IMR-90 (cell line): ENCODE measurements at regions not wholly inside any gene's neighbourhood (a gene's known extent, or its start where the extent isn't known, plus 50 kb on each side); places are given as distances from the start of the nearest gene placed in this dataset.

Experiments
- ATAC-seq: fragments of 200-7000 bp; cut with Tn5 transposase; 2 replicates; pipeline ENCODE4 v1.9.1; 2020; ENCODE audit warnings: low read depth, mild to moderate bottlenecking, moderate library complexity
- BruUV-seq: library from RNA; stranded (reverse); fragments of 400-500 nt; replicated peaks from 2 replicates; lab custom pipeline; 2021; lab: Mats Ljungman, UMichigan
- CTCF ChIA-PET: fragments of 300-600 bp; formaldehyde crosslinking; extraction: SDS; loops from one replicate; lab custom pipeline; 2021; ENCODE audit warnings: antibody characterized with exemption; lab: Yijun Ruan, JAX
- POLR2A ChIA-PET: fragments of 300-600 bp; sonication (Branson Sonifier 250); formaldehyde crosslinking; loops from one replicate; lab custom pipeline; 2022; ENCODE audit warnings: antibody characterized with exemption; ENCODE audit not compliant: unreplicated experiment; lab: Charles Lee
- DNase-seq: peaks from one replicate; pipeline ENCODE4 v3.0.0; 2013
- H2AFZ ChIP-seq: replicated peaks from 2 replicates; pipeline ENCODE3; 2013; ENCODE audit warnings: low read length, mild to moderate bottlenecking; ENCODE audit not compliant: poor library complexity
- H2AK5ac ChIP-seq: 2 replicates; pipeline ENCODE4 v1.6.1; 2013; ENCODE audit warnings: low read depth, low read length, inconsistent platforms
- H2AK9ac ChIP-seq: replicated peaks from 2 replicates; pipeline ENCODE3; 2013; ENCODE audit warnings: mild to moderate bottlenecking, low read depth, low read length, moderate library complexity; ENCODE audit not compliant: poor library complexity
- H2BK120ac ChIP-seq: 2 replicates; pipeline ENCODE4 v1.6.1; 2013; ENCODE audit warnings: low read depth, low read length, inconsistent platforms
- H2BK15ac ChIP-seq: 3 replicates; pipeline ENCODE4 v1.6.1; 2013; ENCODE audit warnings: low read depth, low read length, inconsistent platforms
- H2BK20ac ChIP-seq: 2 replicates; pipeline ENCODE4 v1.6.1; 2013; ENCODE audit warnings: low read depth, mild to moderate bottlenecking, inconsistent platforms, low read length, moderate library complexity
- H2BK5ac ChIP-seq: 2 replicates; pipeline ENCODE4 v1.6.1; 2013; ENCODE audit warnings: mild to moderate bottlenecking, low read depth, low read length, inconsistent platforms; ENCODE audit not compliant: poor library complexity, severe bottlenecking
- H3K14ac ChIP-seq: replicated peaks from 2 replicates; pipeline ENCODE4 v1.6.1; 2013; ENCODE audit warnings: low read depth, low read length, inconsistent platforms
- H3K18ac ChIP-seq: 2 replicates; pipeline ENCODE4 v1.6.1; 2013; ENCODE audit warnings: low read depth, low read length, control low read depth
- H3K23ac ChIP-seq: 2 replicates; pipeline ENCODE4 v1.6.1; 2013; ENCODE audit warnings: low read depth, low read length, inconsistent platforms
- H3K27ac ChIP-seq: 2 replicates; pipeline ENCODE4 v1.5.1; 2013; ENCODE audit warnings: mild to moderate bottlenecking, control low read depth, low read length; ENCODE audit not compliant: insufficient read depth
- H3K27me3 ChIP-seq: 2 replicates; pipeline ENCODE4 v1.6.1; 2013; ENCODE audit warnings: low read length; ENCODE audit not compliant: control insufficient read depth, insufficient read depth
- H3K36me3 ChIP-seq: 2 replicates; pipeline ENCODE4 v1.6.1; 2013; ENCODE audit warnings: low read length, mixed read lengths; ENCODE audit not compliant: control insufficient read depth, insufficient read depth
- H3K4ac ChIP-seq: 2 replicates; pipeline ENCODE4 v1.6.1; 2013; ENCODE audit warnings: low read depth, low read length, inconsistent platforms
- H3K4me1 ChIP-seq: 2 replicates; pipeline ENCODE4 v1.6.1; 2013; ENCODE audit warnings: low read length, mixed read lengths; ENCODE audit not compliant: control insufficient read depth, insufficient read depth
- H3K4me2 ChIP-seq: 2 replicates; pipeline ENCODE4 v1.6.1; 2013; ENCODE audit warnings: low read depth, mild to moderate bottlenecking, control low read depth, low read length, moderate library complexity
- H3K4me3 ChIP-seq: 2 replicates; pipeline ENCODE4 v1.5.1; 2013; ENCODE audit warnings: low read depth, mild to moderate bottlenecking, control low read depth, low read length, moderate library complexity; ENCODE audit not compliant: insufficient read depth
- H3K56ac ChIP-seq: 2 replicates; pipeline ENCODE4 v1.6.1; 2013; ENCODE audit warnings: low read length, inconsistent platforms; ENCODE audit not compliant: insufficient read depth; ENCODE audit errors: extremely low read depth
- H3K79me1 ChIP-seq, 2 experiments: 2 replicates each; pipeline ENCODE4 v1.6.1; 2013; ENCODE audit warnings: low read length in 2 of 2, inconsistent platforms in 1 of 2, low read depth in 1 of 2
- H3K9ac ChIP-seq: 2 replicates; pipeline ENCODE4 v1.6.1; 2013; ENCODE audit warnings: low read depth, low read length, control low read depth
- H3K9me1 ChIP-seq: 2 replicates; pipeline ENCODE4 v1.6.1; 2013; ENCODE audit warnings: low read length, inconsistent platforms; ENCODE audit not compliant: insufficient read depth
- H3K9me3 ChIP-seq: 2 replicates; pipeline ENCODE4 v1.6.1; 2013; ENCODE audit warnings: low read length; ENCODE audit not compliant: control insufficient read depth, insufficient read depth
- H4K20me1 ChIP-seq: 2 replicates; pipeline ENCODE4 v1.6.1; 2013; ENCODE audit warnings: low read length, inconsistent platforms; ENCODE audit not compliant: insufficient read depth
- H4K5ac ChIP-seq: 2 replicates; pipeline ENCODE4 v1.6.1; 2013; ENCODE audit warnings: mild to moderate bottlenecking, low read depth, low read length, control low read depth
- H4K8ac ChIP-seq, 2 experiments: 2 replicates each; pipeline ENCODE4 v1.6.1; 2013; ENCODE audit warnings: low read depth in 2 of 2, low read length in 2 of 2, control low read depth in 1 of 2, inconsistent platforms in 1 of 2
- H4K91ac ChIP-seq: 2 replicates; pipeline ENCODE4 v1.6.1; 2013; ENCODE audit warnings: low read depth, low read length, inconsistent platforms; ENCODE audit not compliant: insufficient read depth
- BHLHE40 ChIP-seq: fragments of 150-350 bp; IDR thresholded peaks from 2 replicates; pipeline ENCODE4 v1.6.1; 2016; ENCODE audit warnings: mild to moderate bottlenecking, low read depth, low read length
- CEBPB ChIP-seq: IDR thresholded peaks from 2 replicates; pipeline ENCODE4 v1.6.1; 2012; ENCODE audit warnings: low read depth, low read length, improper control_type of control experiment
- MAFK ChIP-seq: IDR thresholded peaks from 2 replicates; pipeline ENCODE4 v1.6.1; 2012; ENCODE audit warnings: low read depth, low read length, improper control_type of control experiment
- NFE2L2 ChIP-seq: fragments of 150-350 bp; IDR thresholded peaks from 2 replicates; pipeline ENCODE4 v1.6.1; 2016; ENCODE audit warnings: low read depth, mild to moderate bottlenecking, low read length
- RAD21 ChIP-seq: IDR thresholded peaks from 2 replicates; pipeline ENCODE4 v1.6.1; 2012; ENCODE audit warnings: low read length, improper control_type of control experiment
- SMC3 ChIP-seq: fragments of 150-350 bp; IDR thresholded peaks from 2 replicates; pipeline ENCODE4 v1.6.1; 2016; ENCODE audit warnings: low read depth, mild to moderate bottlenecking, antibody characterized with exemption, low read length, moderate library complexity
- WGBS, 2 experiments: methylation state at CpG; one replicate each; pipeline versions ENCODE4 v1.1.5 to v1.1.7; 2013; ENCODE audit warnings: missing lambda C conversion rate in 2 of 2; ENCODE audit not compliant: insufficient read length in 1 of 2; ENCODE audit errors: extremely low coverage in 2 of 2; 5-methylcytosine and 5-hydroxymethylcytosine counted together
- dilution Hi-C: fragments of 300-500 bp; cut with HindIII; formaldehyde crosslinking; loops from one replicate; pipeline ENCODE4 v1.14.3; 2018; ENCODE audit warnings: low sequenced_read_pairs; ENCODE audit not compliant: unreplicated experiment
- in situ Hi-C: fragments of 300-500 bp; cut with MboI; formaldehyde crosslinking; loops from 3 replicates; pipeline ENCODE4 v1.14.3; 2019; ENCODE audit warnings: low sequenced_read_pairs, inconsistent platforms, mixed read lengths
- intact Hi-C: fragments of 100-400 bp; cut with micrococcal nuclease; formaldehyde crosslinking; loops from 2 replicates; pipeline ENCODE4 v1.10.0; 2022

- in situ Hi-C loops = no loop called here
- ATAC-seq = peak; percentile 85
Measured at GRCh38 chr12:43028826-43029225, 439.3 kb upstream of the PRICKLE1 start.

More at GRCh38 chr12:43028826-43029225, 439.3 kb upstream of the PRICKLE1 start:
- Histone ChIP-seq H3K4me2 (peak overlapping the region; percentile 24; the same call in 1 of the 2 replicates), H4K8ac (peak overlapping the region; percentile 21 to 69; a peak in 3 of 4 replicates), H3K9ac (no peak overlapping the region), H3K4ac (peak overlapping the region; percentile 66; the same call in 1 of the 2 replicates), H3K9me3 (peaks cover 5% of the 10 kb centered on the region; the same call in 1 of the 2 replicates), H4K91ac (peak overlapping the region; percentile 29; the same call in 1 of the 2 replicates), H2AK9ac (no peak overlapping the region), H3K79me1 (no peaks in the 10 kb centered on the region), H2BK20ac (peak overlapping the region; percentile 18; the same call in 1 of the 2 replicates), H3K36me3 (no peaks in the 10 kb centered on the region), H3K4me1 (peaks cover 4% of the 10 kb centered on the region), H4K5ac (peak overlapping the region; percentile 35), H3K23ac (peak overlapping the region; percentile 42; the same call in 1 of the 2 replicates), H3K27ac (peak overlapping the region; percentile 53), H2AK5ac (no peak overlapping the region), H3K9me1 (no peaks in the 10 kb centered on the region), H2AFZ (peak overlapping the region; percentile 53), H3K14ac (peak overlapping the region; percentile 79; the same call in 1 of the 2 replicates), H3K27me3 (no peaks in the 10 kb centered on the region), H2BK15ac (0 out of 3 replicates have a peak overlapping the region, but pooled peaks have one; percentile 68), H3K4me3 (no peak overlapping the region), H3K18ac (peak overlapping the region; percentile 52), H2BK120ac (peak overlapping the region; percentile 83), H2BK5ac (peak overlapping the region; percentile 79), H3K56ac (0 out of 2 replicates have a peak overlapping the region, but pooled peaks have one; percentile 9), H4K20me1 (no peaks in the 10 kb centered on the region)
- WGBS, 2 experiments = 0% methylated on average over 1 of the region's 3 CpGs; no CpG with 5 or more reads in 1 of the 2 experiments
- ChIA-PET CTCF (interaction anchor here (0.5 kb wide), 1 partner anchor 390 kb away, joined by 3 read pairs; no protein-coding TSS in a partner anchor), POLR2A (no interaction called here)
- dilution Hi-C loops = no loop called here
- no TSS peak for BruUV-seq
- TF ChIP-seq MAFK = no peak
- no peak for TF ChIP-seq CEBPB
- no peak for TF ChIP-seq SMC3
- no peak for TF ChIP-seq RAD21
- no peak for TF ChIP-seq NFE2L2
- TF ChIP-seq BHLHE40 = no peak
- intact Hi-C loops = no loop called here
- peak; percentile 52 for DNase-seq
